K562 (cell line): ENCODE measurements at regions not wholly inside any gene's neighbourhood (a gene's known extent, or its start where the extent isn't known, plus 50 kb on each side); places are given as distances from the start of the nearest gene placed in this dataset.

ENCODE experiments used
- ATAC-seq: fragments of 200-7000 bp; cut with Tn5 transposase; 3 replicates; pipeline ENCODE4 v1.9.1; 2020; ENCODE audit warnings: moderate library complexity
- BruUV-seq: library from RNA; stranded (reverse); fragments of 400-500 nt; replicated peaks from 2 replicates; lab custom pipeline; 2021; lab: Mats Ljungman, UMichigan
- CTCF ChIA-PET: fragments of 300-600 bp; formaldehyde crosslinking; extraction: SDS; loops from one replicate; lab custom pipeline; 2021; ENCODE audit warnings: low intra/inter-chr PET ratio; lab: Yijun Ruan, JAX
- POLR2A ChIA-PET: fragments of 300-600, 350-650 bp; sonication (Branson Sonifier 250); formaldehyde crosslinking; extraction: SDS; loops from one replicate; lab custom pipeline; 2021; ENCODE audit warnings: antibody characterized with exemption, inconsistent platforms; lab: Yijun Ruan, JAX
- DNase-seq, 4 experiments: peaks; one replicate each; pipeline versions ENCODE4 v3.0.0 to v3.0.0-alpha.2; 2011 to 2018; ENCODE audit warnings: low spot score in 3 of 4, mixed read lengths in 3 of 4; ENCODE audit errors: extremely low read depth in 1 of 4
- FAIRE-seq: peaks from 2 replicates; lab custom pipeline; 2011; peaks lifted over from hg19 to GRCh38; lab: Jason Lieb, UNC
- H2AFZ ChIP-seq: 2 replicates; pipeline ENCODE4 v1.6.0; 2011; ENCODE audit warnings: low read depth, low read length, control low read depth, inconsistent platforms
- H3K27ac ChIP-seq: fragments of 200-600 bp; 3 replicates; pipeline ENCODE4 v1.8.0; 2011; ENCODE audit warnings: low read depth, mild to moderate bottlenecking, control low read depth, inconsistent platforms, low read length, moderate library complexity, mixed read lengths; ENCODE audit errors: extremely low read depth
- H3K27me3 ChIP-seq, 2 experiments: fragments of 300-600 bp in 1 of 2; 2 replicates in 1 of 2; 3 replicates in 1 of 2; pipeline versions ENCODE4 v1.6.0 to v1.8.0; 2011; ENCODE audit warnings: inconsistent platforms in 2 of 2, low read length in 2 of 2, mild to moderate bottlenecking in 1 of 2, mixed read lengths in 1 of 2, moderate library complexity in 1 of 2; ENCODE audit not compliant: control insufficient read depth in 2 of 2, insufficient read depth in 2 of 2
- H3K36me3 ChIP-seq: fragments of 300-600 bp; 3 replicates; pipeline ENCODE4 v1.8.0; 2011; ENCODE audit warnings: mild to moderate bottlenecking, low read length, inconsistent platforms; ENCODE audit not compliant: control insufficient read depth, insufficient read depth
- H3K4me1 ChIP-seq, 2 experiments: fragments of 200-600 bp in 1 of 2; replicated peaks in 1 of 2; 2 replicates in 1 of 2; 3 replicates in 1 of 2; pipeline versions ENCODE4 v1.5.1 to v1.8.0; 2011; ENCODE audit warnings: inconsistent platforms in 2 of 2, low read length in 2 of 2, mild to moderate bottlenecking in 1 of 2, mixed read lengths in 1 of 2, moderate library complexity in 1 of 2; ENCODE audit not compliant: control insufficient read depth in 2 of 2, insufficient read depth in 2 of 2
- H3K4me2 ChIP-seq: 2 replicates; pipeline ENCODE4 v1.6.1; 2011; ENCODE audit warnings: low read length, control low read depth, inconsistent platforms, mixed read lengths; ENCODE audit not compliant: insufficient read depth
- H3K4me3 ChIP-seq: fragments of 200-600 bp; sonication (generic), shearing (Covaris generic); 2 replicates; pipeline ENCODE4 v1.5.1; 2016; ENCODE audit warnings: control low read depth, inconsistent platforms
- H3K79me2 ChIP-seq: fragments of 200-600 bp; 3 replicates; pipeline ENCODE4 v1.8.0; 2011; ENCODE audit warnings: low read length, inconsistent platforms; ENCODE audit not compliant: control insufficient read depth, insufficient read depth
- H3K9ac ChIP-seq, 2 experiments: 2 replicates each; pipeline versions ENCODE4 v1.6.0 to v1.6.1; 2011; ENCODE audit warnings: low read depth in 2 of 2, low read length in 2 of 2, control low read depth in 1 of 2, inconsistent platforms in 1 of 2, mild to moderate bottlenecking in 1 of 2, mixed read lengths in 1 of 2; ENCODE audit not compliant: insufficient read depth in 1 of 2
- H3K9me1 ChIP-seq: one replicate; pipeline ENCODE4 v1.6.0; 2011; ENCODE audit warnings: inconsistent platforms, mild to moderate bottlenecking, low read length, moderate library complexity; ENCODE audit not compliant: control insufficient read depth, insufficient read depth
- H3K9me3 ChIP-seq: replicated peaks from 2 replicates; pipeline ENCODE4 v1.5.1; 2011; ENCODE audit warnings: low read depth, low read length, inconsistent platforms; ENCODE audit not compliant: control insufficient read depth, insufficient read depth
- H4K20me1 ChIP-seq: replicated peaks from 2 replicates; pipeline ENCODE4 v1.6.1; 2011; ENCODE audit warnings: low read length, inconsistent platforms, mixed read lengths; ENCODE audit not compliant: control insufficient read depth, insufficient read depth
- ASH1L ChIP-seq: fragments of 450-650 bp; IDR thresholded peaks from 2 replicates; pipeline ENCODE4 v1.6.1; 2018; ENCODE audit warnings: borderline replicate concordance, mild to moderate bottlenecking, low read depth; ENCODE audit not compliant: partially characterized antibody
- BCOR ChIP-seq: fragments of 450-650 bp; IDR thresholded peaks from 2 replicates; pipeline ENCODE4 v1.6.1; 2016
- CREBBP ChIP-seq: IDR thresholded peaks from one replicate; pipeline ENCODE4 v1.6.1; 2012; ENCODE audit warnings: low read depth, mild to moderate bottlenecking, control low read depth, inconsistent platforms, low read length
- GATA2 ChIP-seq: sonication (generic); formaldehyde crosslinking; IDR thresholded peaks from 2 replicates; pipeline ENCODE4 v1.4.0; 2020; ENCODE audit warnings: mild to moderate bottlenecking, missing genetic modification reagents
- IRF1 ChIP-seq: sonication (generic); formaldehyde crosslinking; IDR thresholded peaks from 2 replicates; pipeline ENCODE4 v1.8.0; 2022; ENCODE audit warnings: missing genetic modification reagents, mild to moderate bottlenecking, borderline replicate concordance
- MAFF ChIP-seq: IDR thresholded peaks from 2 replicates; pipeline ENCODE4 v1.6.1; 2012; ENCODE audit warnings: low read length, improper control_type of control experiment
- NBN ChIP-seq: fragments of 450-650 bp; IDR thresholded peaks from 2 replicates; pipeline ENCODE4 v1.6.1; 2016; ENCODE audit warnings: low read depth, mild to moderate bottlenecking
- PPARD ChIP-seq: fragments of 250-450 bp; sonication (Bioruptor Pico); IDR thresholded peaks from 2 replicates; pipeline ENCODE4 v1.8.0; 2022; ENCODE audit warnings: inconsistent platforms, mild to moderate bottlenecking, moderate library complexity
- SMARCB1 ChIP-seq: IDR thresholded peaks from 2 replicates; pipeline ENCODE4 v1.6.1; 2011; ENCODE audit warnings: improper control_type of control experiment, low read depth; ENCODE audit not compliant: insufficient read length
- THAP7 ChIP-seq: fragments of 250-450 bp; sonication (Bioruptor Pico); IDR thresholded peaks from 2 replicates; pipeline ENCODE4 v1.5.0; 2021
- THRB ChIP-seq: fragments of 450-650 bp; formaldehyde crosslinking; conservative IDR thresholded peaks from 2 replicates; pipeline ENCODE4 v1.4.0; 2022; ENCODE audit warnings: mild to moderate bottlenecking, missing genetic modification characterization
- ZFX ChIP-seq: sonication (generic); formaldehyde crosslinking; IDR thresholded peaks from 2 replicates; pipeline ENCODE4 v1.8.0; 2022; ENCODE audit warnings: mild to moderate bottlenecking, missing genetic modification reagents, moderate library complexity
- ZNF184 ChIP-seq: sonication (generic); formaldehyde crosslinking; IDR thresholded peaks from 2 replicates; pipeline ENCODE4 v1.5.0; 2020; ENCODE audit warnings: missing genetic modification reagents
- ZNF830 ChIP-seq: fragments of 250-450 bp; sonication (Bioruptor Pico); IDR thresholded peaks from 2 replicates; pipeline ENCODE4 v1.5.0; 2021; ENCODE audit warnings: mild to moderate bottlenecking
- WGBS: fragments of 100-300 bp; shearing (Covaris generic); methylation state at CpG from one replicate; pipeline ENCODE4 v1.1.6; 2016; ENCODE audit warnings: low coverage, mixed read lengths; ENCODE audit not compliant: insufficient coverage; ENCODE audit errors: missing lambda C conversion rate; 5-methylcytosine and 5-hydroxymethylcytosine counted together
- in situ Hi-C: fragments of 300-500 bp; cut with MboI; formaldehyde crosslinking; loops from 4 replicates; pipeline ENCODE4 v1.15.0; 2018; ENCODE audit warnings: inconsistent platforms, mixed read lengths
- intact Hi-C: fragments of 100-400 bp; cut with micrococcal nuclease; formaldehyde crosslinking; loops from 2 replicates; pipeline ENCODE4 v1.14.2; 2022

- no peak overlapping the region for H3K4me2 ChIP-seq
- H3K27me3 ChIP-seq = 0 out of 5 replicates have a peak, but pooled peaks cover 0 to 2% of the 10 kb centered on the region in 2 experiments
- no peaks in the 10 kb centered on the region for H3K4me1 ChIP-seq
- no peaks in the 10 kb centered on the region for H3K79me2 ChIP-seq
- ChIA-PET CTCF (no interaction called here), POLR2A (no interaction called here)
- TF ChIP-seq MAFF = no peak
- TF ChIP-seq SMARCB1 = no peak
- no peak for TF ChIP-seq ZFX
- TF ChIP-seq NBN = no peak
- no peak for TF ChIP-seq ZNF830 (CRISPR knock-in tag)
- no peak overlapping the region for H3K4me3 ChIP-seq
- H3K27ac ChIP-seq = no peak overlapping the region
- no peak for ATAC-seq
- 4% methylated on average over 5 of the region's 5 CpGs for WGBS
- H3K9me3 ChIP-seq = no peaks in the 10 kb centered on the region
- no peak for DNase-seq
- no peaks in the 10 kb centered on the region for H3K36me3 ChIP-seq
- no TSS peak for BruUV-seq
- H4K20me1 ChIP-seq = no peaks in the 10 kb centered on the region
- no peak overlapping the region for H3K9ac ChIP-seq
- intact Hi-C loops = no loop called here
- in situ Hi-C loops = no loop called here
- FAIRE-seq = no peak
- H3K9me1 ChIP-seq = no peaks in the 10 kb centered on the region
- H2AFZ ChIP-seq = no peak overlapping the region
Measured at GRCh38 chr5:79183011-79183410, 52.9 kb upstream of the JMY start.

GRCh38 chr5:79183617-79184016, 52.3 kb upstream of the JMY start:
- POLR2A ChIA-PET = no interaction called here
- CTCF ChIA-PET = no interaction called here
- no peaks in the 10 kb centered on the region for H3K36me3 ChIP-seq
- no TSS peak for BruUV-seq
- H3K79me2 ChIP-seq = no peaks in the 10 kb centered on the region
- no peak overlapping the region for H3K27ac ChIP-seq
- 0% methylated on average over 1 of the region's 1 CpG for WGBS
- H2AFZ ChIP-seq = no peak overlapping the region
- H3K27me3 ChIP-seq = 0 out of 5 replicates have a peak, but pooled peaks cover 0 to 2% of the 10 kb centered on the region in 2 experiments
- no peaks in the 10 kb centered on the region for H4K20me1 ChIP-seq
- intact Hi-C loops (no loop called here), in situ Hi-C loops (no loop called here)
- H3K4me1 ChIP-seq = no peaks in the 10 kb centered on the region
- no peak for DNase-seq
- no peak overlapping the region for H3K4me3 ChIP-seq
- ATAC-seq = no peak
- no peak overlapping the region for H3K9ac ChIP-seq
- no peaks in the 10 kb centered on the region for H3K9me3 ChIP-seq
- no peak overlapping the region for H3K4me2 ChIP-seq
- no peak for FAIRE-seq
- no peaks in the 10 kb centered on the region for H3K9me1 ChIP-seq
- TF ChIP-seq THRB (CRISPR knock-in tag) = no peak
- TF ChIP-seq PPARD (CRISPR knock-in tag) = no peak
- no peak for TF ChIP-seq ASH1L
- no peak for TF ChIP-seq ZNF184 (CRISPR knock-in tag)
- no peak for TF ChIP-seq THAP7 (CRISPR knock-in tag)
- TF ChIP-seq BCOR = no peak
- no peak for TF ChIP-seq CREBBP
- no peak for TF ChIP-seq IRF1 (CRISPR knock-in tag)
- no peak for TF ChIP-seq GATA2 (CRISPR knock-in tag)
